B cell (primary cell): ENCODE measurements at regions not wholly inside any gene's neighbourhood (a gene's known extent, or its start where the extent isn't known, plus 50 kb on each side); places are given as distances from the start of the nearest gene placed in this dataset.

ENCODE experiments used
- ATAC-seq: fragments of 200-7000 bp; cut with Tn5 transposase; one replicate; pipeline ENCODE4 v1.10.0; 2021; ENCODE audit warnings: low read depth, mild to moderate bottlenecking, moderate number of reproducible peaks, moderate library complexity
- CTCF ChIA-PET: fragments of 350-600 bp; sonication (Branson Sonifier 250); formaldehyde crosslinking; loops from one replicate; lab custom pipeline; 2021; ENCODE audit warnings: antibody characterized with exemption, inconsistent platforms; lab: Charles Lee
- POLR2A ChIA-PET: fragments of 350-600 bp; sonication (Branson Sonifier 250); formaldehyde crosslinking; loops from one replicate; lab custom pipeline; 2021; ENCODE audit warnings: antibody characterized with exemption; lab: Charles Lee
- DNase-seq: peaks from one replicate; pipeline ENCODE4 v3.0.0; 2013
- H2AFZ ChIP-seq: 2 replicates; pipeline ENCODE4 v1.6.1; 2012; ENCODE audit warnings: mild to moderate bottlenecking, low read depth, low read length; ENCODE audit not compliant: insufficient read depth, poor library complexity, severe bottlenecking
- H3K27ac ChIP-seq, 2 donors: 1 replicate in 1 of 2; 2 replicates in 1 of 2; pipeline ENCODE4 v1.5.1; 2012 to 2013; ENCODE audit warnings: low read length in 2 of 2, mild to moderate bottlenecking in 2 of 2, moderate library complexity in 1 of 2
- H3K27me3 ChIP-seq, 4 experiments: fragments of 200-600 bp in 1 of 4; sonication (generic) in 1 of 4; replicated peaks in 1 of 4; 1 replicate in 2 of 4; 2 replicates in 2 of 4; pipeline versions ENCODE4 v1.6.1 to v1.7.0; 2013 to 2016; ENCODE audit warnings: low read length in 3 of 4, mild to moderate bottlenecking in 2 of 4, mixed read lengths in 1 of 4, moderate library complexity in 1 of 4; ENCODE audit not compliant: insufficient read depth in 4 of 4, control insufficient read depth in 3 of 4; ENCODE audit errors: control extremely low read depth in 1 of 4
- H3K36me3 ChIP-seq, 2 experiments: replicated peaks in 1 of 2; 1 replicate in 1 of 2; 2 replicates in 1 of 2; pipeline versions ENCODE4 v1.6.1 to v1.7.1; 2013; ENCODE audit warnings: low read length in 1 of 2; ENCODE audit not compliant: insufficient read depth in 2 of 2, control insufficient read depth in 1 of 2; ENCODE audit errors: control extremely low read depth in 1 of 2, extremely low read depth in 1 of 2
- H3K4me1 ChIP-seq, 2 donors: fragments of 200-600 bp in 1 of 2; sonication (generic) in 1 of 2; 1 replicate in 1 of 2; 2 replicates in 1 of 2; pipeline versions ENCODE4 v1.5.1 to v1.6.1; 2013 to 2017; ENCODE audit warnings: low read length in 2 of 2; ENCODE audit not compliant: control insufficient read depth in 2 of 2, insufficient read depth in 2 of 2
- H3K4me2 ChIP-seq: replicated peaks from 2 replicates; pipeline ENCODE3; 2012; ENCODE audit warnings: mild to moderate bottlenecking, low read depth, low read length; ENCODE audit not compliant: poor library complexity, severe bottlenecking
- H3K4me3 ChIP-seq, 5 experiments: fragments of 200-600 bp in 1 of 5; sonication (generic) in 1 of 5; 1 replicate in 3 of 5; 2 replicates in 2 of 5; pipeline versions ENCODE4 v1.5.1 to v1.7.0; 2011 to 2016; ENCODE audit warnings: low read length in 4 of 5, mild to moderate bottlenecking in 4 of 5, low read depth in 2 of 5, control low read depth in 1 of 5, moderate library complexity in 1 of 5; ENCODE audit not compliant: insufficient read depth in 1 of 5; ENCODE audit errors: control extremely low read depth in 1 of 5, extremely low read depth in 1 of 5
- H3K79me2 ChIP-seq: fragments of 200-600 bp; sonication (generic); one replicate; pipeline ENCODE4 v1.6.0; 2016; ENCODE audit warnings: low read length; ENCODE audit not compliant: control insufficient read depth, insufficient read depth
- H3K9ac ChIP-seq: fragments of 200-600 bp; sonication (generic); 2 replicates; pipeline ENCODE4 v1.6.1; 2017; ENCODE audit warnings: mild to moderate bottlenecking, low read length, moderate library complexity
- H3K9me3 ChIP-seq, 3 donors: one replicate each; pipeline versions ENCODE4 v1.6.1 to v1.7.1; 2013; ENCODE audit warnings: low read length in 2 of 3; ENCODE audit not compliant: control insufficient read depth in 2 of 3, insufficient read depth in 1 of 3; ENCODE audit errors: control extremely low read depth in 1 of 3
- H4K20me1 ChIP-seq: 2 replicates; pipeline ENCODE4 v1.6.0; 2012; ENCODE audit warnings: mild to moderate bottlenecking, low read length; ENCODE audit not compliant: insufficient read depth, control insufficient read depth, poor library complexity, severe bottlenecking
- H3K27ac Mint-ChIP-seq: one replicate; pipeline ENCODE4 v1.8.0; 2021; ENCODE audit warnings: mixed read lengths
- H3K27me3 Mint-ChIP-seq: one replicate; pipeline ENCODE4 v1.8.0; 2021; ENCODE audit warnings: mixed read lengths
- H3K4me1 Mint-ChIP-seq: one replicate; pipeline ENCODE4 v1.8.0; 2021; ENCODE audit warnings: mixed read lengths
- H3K4me3 Mint-ChIP-seq: one replicate; pipeline ENCODE4 v1.8.0; 2021; ENCODE audit warnings: mixed read lengths
- H3K9me3 Mint-ChIP-seq: one replicate; pipeline ENCODE4 v1.8.0; 2022; ENCODE audit warnings: mixed read lengths; ENCODE audit not compliant: insufficient read depth
- EZH2 ChIP-seq: IDR thresholded peaks from 2 replicates; pipeline ENCODE4 v1.6.1; 2012; ENCODE audit warnings: borderline replicate concordance, low read depth, mild to moderate bottlenecking, moderate library complexity, low read length; ENCODE audit not compliant: insufficient read depth, poor library complexity, severe bottlenecking
- WGBS: methylation state at CpG from one replicate; pipeline ENCODE4 v1.1.5; 2013; ENCODE audit warnings: missing lambda C conversion rate; ENCODE audit not compliant: insufficient coverage; 5-methylcytosine and 5-hydroxymethylcytosine counted together
- intact Hi-C: fragments of 100-400 bp; cut with micrococcal nuclease; formaldehyde crosslinking; loops from one replicate; pipeline ENCODE4 v1.10.0; 2022
- TF ChIP-seq, protein P1 (sequence below): fragments of 200-600 bp; IDR thresholded peaks from one replicate; pipeline ENCODE4 v1.8.0; 2022; ENCODE audit warnings: antibody characterized with exemption, mild to moderate bottlenecking

GRCh38 chr2:129078548-129078947 lies 759.9 kb upstream of the HS6ST1 start:
- ATAC-seq (no peak), DNase-seq (no peak)
- Histone ChIP-seq H2AFZ (no peak overlapping the region), H3K4me2 (no peak overlapping the region), H3K36me3 (no peaks in the 10 kb centered on the region), H3K4me3 (no peak overlapping the region), H3K9me3 (no peaks in the 10 kb centered on the region), H3K27me3 (no peaks in the 10 kb centered on the region), H3K4me1 (no peaks in the 10 kb centered on the region), H3K79me2 (no peaks in the 10 kb centered on the region), H3K27ac (no peak overlapping the region), H4K20me1 (no peaks in the 10 kb centered on the region), H3K9ac (no peak overlapping the region)
- 92% methylated on average over 3 of the region's 3 CpGs for WGBS
- Mint-ChIP-seq H3K27me3 (peaks cover 11% of the 10 kb centered on the region), H3K27ac (no peak overlapping the region), H3K4me1 (no peaks in the 10 kb centered on the region), H3K4me3 (no peak overlapping the region), H3K9me3 (no peaks in the 10 kb centered on the region)
- intact Hi-C loops = no loop called here
- TF ChIP-seq, protein P1, sequence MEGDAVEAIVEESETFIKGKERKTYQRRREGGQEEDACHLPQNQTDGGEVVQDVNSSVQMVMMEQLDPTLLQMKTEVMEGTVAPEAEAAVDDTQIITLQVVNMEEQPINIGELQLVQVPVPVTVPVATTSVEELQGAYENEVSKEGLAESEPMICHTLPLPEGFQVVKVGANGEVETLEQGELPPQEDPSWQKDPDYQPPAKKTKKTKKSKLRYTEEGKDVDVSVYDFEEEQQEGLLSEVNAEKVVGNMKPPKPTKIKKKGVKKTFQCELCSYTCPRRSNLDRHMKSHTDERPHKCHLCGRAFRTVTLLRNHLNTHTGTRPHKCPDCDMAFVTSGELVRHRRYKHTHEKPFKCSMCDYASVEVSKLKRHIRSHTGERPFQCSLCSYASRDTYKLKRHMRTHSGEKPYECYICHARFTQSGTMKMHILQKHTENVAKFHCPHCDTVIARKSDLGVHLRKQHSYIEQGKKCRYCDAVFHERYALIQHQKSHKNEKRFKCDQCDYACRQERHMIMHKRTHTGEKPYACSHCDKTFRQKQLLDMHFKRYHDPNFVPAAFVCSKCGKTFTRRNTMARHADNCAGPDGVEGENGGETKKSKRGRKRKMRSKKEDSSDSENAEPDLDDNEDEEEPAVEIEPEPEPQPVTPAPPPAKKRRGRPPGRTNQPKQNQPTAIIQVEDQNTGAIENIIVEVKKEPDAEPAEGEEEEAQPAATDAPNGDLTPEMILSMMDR = no peak
- no peak for TF ChIP-seq EZH2
- ChIA-PET POLR2A (no interaction called here), CTCF (no interaction called here)

- Mint-ChIP-seq H3K4me1 (no peaks in the 10 kb centered on the region), H3K9me3 (no peaks in the 10 kb centered on the region), H3K27ac (no peak overlapping the region), H3K4me3 (no peak overlapping the region), H3K27me3 (peaks cover 11% of the 10 kb centered on the region)
- Histone ChIP-seq H3K79me2 (no peaks in the 10 kb centered on the region), H3K4me1 (no peaks in the 10 kb centered on the region), H3K27me3 (no peaks in the 10 kb centered on the region), H3K27ac (no peak overlapping the region), H3K4me3 (no peak overlapping the region), H3K4me2 (no peak overlapping the region), H3K36me3 (no peaks in the 10 kb centered on the region), H2AFZ (no peak overlapping the region), H3K9ac (no peak overlapping the region), H4K20me1 (no peaks in the 10 kb centered on the region), H3K9me3 (no peaks in the 10 kb centered on the region)
- DNase-seq (no peak), ATAC-seq (no peak)
- WGBS = 100% methylated on average over 1 of the region's 7 CpGs
- ChIA-PET POLR2A (no interaction called here), CTCF (interaction anchor here (0.8 kb wide), 1 partner anchor 9 kb away, joined by 3 read pairs; no protein-coding TSS in a partner anchor)
- TF ChIP-seq EZH2 = no peak
- TF ChIP-seq, protein P1 = no peak
- intact Hi-C loops = no loop called here
These were observed 762.2 kb upstream of the HS6ST1 start for GRCh38 chr2:129080715-129081476.
